Glomerular visceral epithelial cell (primary cell): ENCODE measurements at regions not wholly inside any gene's neighbourhood (a gene's known extent, or its start where the extent isn't known, plus 50 kb on each side); places are given as distances from the start of the nearest gene placed in this dataset.

Source experiments
- DNase-seq: peaks from one replicate; pipeline ENCODE4 v3.0.0-alpha.2; 2016; ENCODE audit errors: extremely low spot score

GRCh38 chr18:29711932-29712331 is 1330.6 kb downstream of the DSC3 start:
- DNase-seq: no peak

- DNase-seq: no peak
Observed at GRCh38 chr18:29693334-29693733, 1349.2 kb downstream of the DSC3 start.

GRCh38 chr18:29681578-29681977 is 1361.0 kb downstream of the DSC3 start:
- no peak for DNase-seq

GRCh38 chr18:29664278-29665036 is 1378.1 kb downstream of the DSC3 start:
- DNase-seq: no peak

- no peak for DNase-seq
Observed at GRCh38 chr18:29661924-29662323, 1380.6 kb downstream of the DSC3 start.

GRCh38 chr18:29660777-29661176 is 1381.8 kb downstream of the DSC3 start:
- DNase-seq: no peak

- DNase-seq: no peak
Observed at GRCh38 chr18:29653671-29654215, 1388.8 kb downstream of the DSC3 start.

- DNase-seq: peak; percentile 7
Observed at GRCh38 chr18:29652797-29653196, 1389.7 kb downstream of the DSC3 start.

GRCh38 chr18:29651122-29651680 is 1391.3 kb downstream of the DSC3 start:
- peak; percentile 29 for DNase-seq

- DNase-seq: no peak
Observed at GRCh38 chr18:29648891-29649290, 1393.7 kb downstream of the DSC3 start.

- DNase-seq: no peak
Observed at GRCh38 chr18:29647700-29648099, 1394.8 kb downstream of the DSC3 start.

- DNase-seq: peak; percentile 10
Observed at GRCh38 chr18:29644276-29644675, 1398.3 kb downstream of the DSC3 start.

GRCh38 chr18:29629493-29630036 is 1413.0 kb downstream of the DSC3 start:
- DNase-seq: no peak

GRCh38 chr18:29626094-29626493 is 1416.4 kb downstream of the DSC3 start:
- DNase-seq: no peak

- no peak for DNase-seq
Observed at GRCh38 chr18:29616867-29617266, 1425.7 kb downstream of the DSC3 start.

GRCh38 chr18:29608982-29609381 is 1432.1 kb upstream of the CDH2 start:
- DNase-seq: no peak

GRCh38 chr18:29605365-29605764 is 1428.4 kb upstream of the CDH2 start:
- no peak for DNase-seq

- no peak for DNase-seq
Observed at GRCh38 chr18:29596959-29597358, 1420.0 kb upstream of the CDH2 start.

- DNase-seq: no peak
Observed at GRCh38 chr18:29594493-29594892, 1417.6 kb upstream of the CDH2 start.

- no peak for DNase-seq
Observed at GRCh38 chr18:29588446-29589100, 1411.6 kb upstream of the CDH2 start.

- DNase-seq: no peak
Observed at GRCh38 chr18:29586210-29586609, 1409.3 kb upstream of the CDH2 start.

GRCh38 chr18:29560270-29560669 is 1383.3 kb upstream of the CDH2 start:
- no peak for DNase-seq

- no peak for DNase-seq
Observed at GRCh38 chr18:29556070-29556469, 1379.1 kb upstream of the CDH2 start.
